OCI-LY7 (cell line): ENCODE measurements at regions not wholly inside any gene's neighbourhood (a gene's known extent, or its start where the extent isn't known, plus 50 kb on each side); places are given as distances from the start of the nearest gene placed in this dataset.

Experiments used
- EZH2phosphoT487 ChIP-seq: fragments of 200-600 bp; sonication (generic); IDR thresholded peaks from 2 replicates; pipeline ENCODE4 v1.6.1; 2018; ENCODE audit warnings: low read depth, borderline replicate concordance, mild to moderate bottlenecking, mixed run types, antibody characterized with exemption, low read length, moderate library complexity, mixed read lengths
- TF ChIP-seq, protein P1 (sequence below): fragments of 200-600 bp; sonication (generic); conservative IDR thresholded peaks from 2 replicates; pipeline ENCODE4 v1.5.1; 2014; ENCODE audit warnings: mild to moderate bottlenecking, antibody characterized with exemption, low read length, moderate library complexity, mixed read lengths

- TF ChIP-seq, protein P1, sequence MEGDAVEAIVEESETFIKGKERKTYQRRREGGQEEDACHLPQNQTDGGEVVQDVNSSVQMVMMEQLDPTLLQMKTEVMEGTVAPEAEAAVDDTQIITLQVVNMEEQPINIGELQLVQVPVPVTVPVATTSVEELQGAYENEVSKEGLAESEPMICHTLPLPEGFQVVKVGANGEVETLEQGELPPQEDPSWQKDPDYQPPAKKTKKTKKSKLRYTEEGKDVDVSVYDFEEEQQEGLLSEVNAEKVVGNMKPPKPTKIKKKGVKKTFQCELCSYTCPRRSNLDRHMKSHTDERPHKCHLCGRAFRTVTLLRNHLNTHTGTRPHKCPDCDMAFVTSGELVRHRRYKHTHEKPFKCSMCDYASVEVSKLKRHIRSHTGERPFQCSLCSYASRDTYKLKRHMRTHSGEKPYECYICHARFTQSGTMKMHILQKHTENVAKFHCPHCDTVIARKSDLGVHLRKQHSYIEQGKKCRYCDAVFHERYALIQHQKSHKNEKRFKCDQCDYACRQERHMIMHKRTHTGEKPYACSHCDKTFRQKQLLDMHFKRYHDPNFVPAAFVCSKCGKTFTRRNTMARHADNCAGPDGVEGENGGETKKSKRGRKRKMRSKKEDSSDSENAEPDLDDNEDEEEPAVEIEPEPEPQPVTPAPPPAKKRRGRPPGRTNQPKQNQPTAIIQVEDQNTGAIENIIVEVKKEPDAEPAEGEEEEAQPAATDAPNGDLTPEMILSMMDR, result no peak
- TF ChIP-seq EZH2phosphoT487, result no peak
These were observed 267.2 kb downstream of the PYDC2 start for GRCh38 chr3:191728186-191728585.
